HepG2 (cell line): ENCODE measurements at regions not wholly inside any gene's neighbourhood (a gene's known extent, or its start where the extent isn't known, plus 50 kb on each side); places are given as distances from the start of the nearest gene placed in this dataset.

ENCODE experiments used
- ATAC-seq: fragments of 200-7000 bp; cut with Tn5 transposase; 3 replicates; pipeline ENCODE4 v1.9.1; 2020; ENCODE audit warnings: mild to moderate bottlenecking, moderate library complexity
- BruUV-seq: library from RNA; stranded (reverse); fragments of 400-500 nt; replicated peaks from 2 replicates; lab custom pipeline; 2021; lab: Mats Ljungman, UMichigan
- CTCF ChIA-PET: fragments of 300-600 bp; formaldehyde crosslinking; extraction: SDS; loops from one replicate; lab custom pipeline; 2021; ENCODE audit warnings: low total read pairs, inconsistent platforms, low intra/inter-chr PET ratio; lab: Yijun Ruan, JAX
- POLR2A ChIA-PET: fragments of 350-600 bp; sonication (Branson Sonifier 250); formaldehyde crosslinking; loops from one replicate; lab custom pipeline; 2020; ENCODE audit warnings: antibody characterized with exemption, inconsistent platforms; lab: Yijun Ruan, JAX
- DNase-seq: peaks from one replicate; pipeline ENCODE4 v3.0.0-alpha.2; 2015; ENCODE audit warnings: low spot score
- FAIRE-seq: peaks from 3 replicates; lab custom pipeline; 2011; peaks lifted over from hg19 to GRCh38; lab: Jason Lieb, UNC
- H2AFZ ChIP-seq: one replicate; pipeline ENCODE4 v1.6.1; 2011; ENCODE audit warnings: low read length, inconsistent platforms
- H3K27ac ChIP-seq: fragments of 300-600 bp; 3 replicates; pipeline ENCODE4 v1.8.0; 2011; ENCODE audit warnings: mixed run types, mild to moderate bottlenecking, mixed read lengths, low read length, inconsistent platforms; ENCODE audit not compliant: insufficient read depth; ENCODE audit errors: extremely low read length
- H3K27me3 ChIP-seq, 2 experiments: fragments of 200-600 bp in 1 of 2; 2 replicates in 1 of 2; 3 replicates in 1 of 2; pipeline versions ENCODE4 v1.6.0 to v1.8.0; 2011; ENCODE audit warnings: low read length in 2 of 2, mild to moderate bottlenecking in 2 of 2, moderate library complexity in 2 of 2, inconsistent platforms in 1 of 2; ENCODE audit not compliant: insufficient read depth in 2 of 2, control insufficient read depth in 1 of 2
- H3K36me3 ChIP-seq, 2 experiments: fragments of 200-600 bp in 1 of 2; replicated peaks in 1 of 2; 2 replicates in 1 of 2; 3 replicates in 1 of 2; pipeline versions ENCODE4 v1.5.1 to v1.8.0; 2011; ENCODE audit warnings: low read length in 2 of 2, inconsistent platforms in 1 of 2; ENCODE audit not compliant: insufficient read depth in 2 of 2, control insufficient read depth in 1 of 2
- H3K4me1 ChIP-seq: 2 replicates; pipeline ENCODE4 v1.5.1; 2012; ENCODE audit warnings: low read length, inconsistent platforms; ENCODE audit not compliant: insufficient read depth
- H3K4me2 ChIP-seq: 2 replicates; pipeline ENCODE4 v1.6.0; 2011; ENCODE audit warnings: low read depth, low read length, inconsistent platforms
- H3K4me3 ChIP-seq, 3 experiments: fragments of 200-600 bp in 1 of 3; sonication (generic), shearing (Covaris generic) in 1 of 3; replicated peaks in 1 of 3; 2 replicates each; pipeline ENCODE4 v1.5.1; 2011 to 2016; ENCODE audit warnings: low read length in 3 of 3, inconsistent platforms in 2 of 3, low read depth in 2 of 3, mild to moderate bottlenecking in 2 of 3, control low read depth in 1 of 3, mixed read lengths in 1 of 3; ENCODE audit not compliant: insufficient read depth in 1 of 3
- H3K79me2 ChIP-seq: one replicate; pipeline ENCODE4 v1.6.1; 2011; ENCODE audit warnings: low read length, inconsistent platforms; ENCODE audit not compliant: insufficient read depth
- H3K9ac ChIP-seq: 2 replicates; pipeline ENCODE4 v1.6.0; 2011; ENCODE audit warnings: mild to moderate bottlenecking, low read depth, low read length, inconsistent platforms; ENCODE audit not compliant: insufficient read depth
- H3K9me3 ChIP-seq: 2 replicates; pipeline ENCODE4 v1.5.1; 2012; ENCODE audit warnings: mild to moderate bottlenecking, low read length
- H4K20me1 ChIP-seq: 2 replicates; pipeline ENCODE4 v1.6.0; 2011; ENCODE audit warnings: inconsistent platforms, mild to moderate bottlenecking, low read length, moderate library complexity; ENCODE audit not compliant: insufficient read depth
- BCL3 ChIP-seq: sonication (generic); formaldehyde crosslinking; IDR thresholded peaks from 2 replicates; pipeline ENCODE4 v1.5.1; 2020; ENCODE audit warnings: mild to moderate bottlenecking, missing genetic modification reagents, moderate library complexity
- BRF2 ChIP-seq: sonication (generic); formaldehyde crosslinking; IDR thresholded peaks from 2 replicates; pipeline ENCODE4 v1.8.1; 2022; ENCODE audit warnings: mild to moderate bottlenecking, missing genetic modification reagents
- DMAP1 ChIP-seq: IDR thresholded peaks from 2 replicates; pipeline ENCODE4 v1.6.1; 2016
- GTF3A ChIP-seq: sonication (generic); formaldehyde crosslinking; conservative IDR thresholded peaks from 2 replicates; pipeline ENCODE4 v1.4.0; 2020; ENCODE audit warnings: mild to moderate bottlenecking, missing genetic modification reagents
- HES4 ChIP-seq: sonication (generic); formaldehyde crosslinking; IDR thresholded peaks from 2 replicates; pipeline ENCODE4 v1.9.0; 2021; ENCODE audit warnings: mild to moderate bottlenecking, missing genetic modification reagents, borderline replicate concordance
- MTA1 ChIP-seq: sonication (generic); formaldehyde crosslinking; IDR thresholded peaks from 2 replicates; pipeline ENCODE4 v1.4.0; 2020; ENCODE audit warnings: missing genetic modification reagents, mild to moderate bottlenecking, borderline replicate concordance
- RCOR2 ChIP-seq: IDR thresholded peaks from 2 replicates; pipeline ENCODE4 v1.6.1; 2016; ENCODE audit warnings: missing biosample characterization, missing genetic modification reagents
- SMAD9 ChIP-seq: sonication (generic); formaldehyde crosslinking; IDR thresholded peaks from 2 replicates; pipeline ENCODE4 v1.5.1; 2020; ENCODE audit warnings: mild to moderate bottlenecking, missing genetic modification reagents
- TBL1XR1 ChIP-seq: fragments of 150-350 bp; IDR thresholded peaks from 2 replicates; pipeline ENCODE4 v1.6.1; 2014; ENCODE audit warnings: borderline replicate concordance, low read length; ENCODE audit not compliant: partially characterized antibody
- ZNF343 ChIP-seq: sonication (generic); formaldehyde crosslinking; IDR thresholded peaks from 2 replicates; pipeline ENCODE4 v1.4.0; 2020; ENCODE audit warnings: mild to moderate bottlenecking, missing genetic modification reagents
- ZNF609 ChIP-seq: sonication (generic); formaldehyde crosslinking; IDR thresholded peaks from 2 replicates; pipeline ENCODE4 v1.4.0; 2020; ENCODE audit warnings: mild to moderate bottlenecking, missing genetic modification reagents, borderline replicate concordance
- in situ Hi-C: cut with HindIII; loops from 2 replicates; pipeline ENCODE4 v1.10.0; 2017; ENCODE audit warnings: low pct_unique_long_range_greater_than_20kb; ENCODE audit not compliant: extremely low pct_ligation_motif_present
- intact Hi-C: fragments of 100-400 bp; cut with micrococcal nuclease; formaldehyde crosslinking; loops from one replicate; pipeline ENCODE4 v1.10.0; 2022; ENCODE audit not compliant: unreplicated experiment

- in situ Hi-C loops (no loop called here), intact Hi-C loops (no loop called here)
- FAIRE-seq (no peak), ATAC-seq (no peak), DNase-seq (no peak)
- CTCF ChIA-PET = no interaction called here
- Histone ChIP-seq H3K79me2 (no peaks in the 10 kb centered on the region), H3K4me1 (no peaks in the 10 kb centered on the region), H3K27ac (no peak overlapping the region), H3K27me3 (peaks cover 0 to 12% of the 10 kb centered on the region in 2 experiments; a peak in 2 of 5 replicates), H3K4me2 (no peak overlapping the region), H2AFZ (no peak overlapping the region), H3K9ac (no peak overlapping the region), H4K20me1 (no peaks in the 10 kb centered on the region), H3K9me3 (no peaks in the 10 kb centered on the region), H3K36me3 (no peaks in the 10 kb centered on the region), H3K4me3 (no peak overlapping the region)
- BruUV-seq = no TSS peak
- POLR2A ChIA-PET = no interaction called here
- TF ChIP-seq RCOR2 (no peak), BRF2 (no peak), ZNF343 (CRISPR knock-in tag) (no peak), ZNF609 (CRISPR knock-in tag) (no peak), SMAD9 (CRISPR knock-in tag) (no peak), TBL1XR1 (no peak), DMAP1 (no peak), MTA1 (no peak), GTF3A (CRISPR knock-in tag) (no peak), BCL3 (CRISPR knock-in tag) (no peak), HES4 (CRISPR knock-in tag) (no peak)
These were observed 77.6 kb upstream of the PTPRK start for GRCh38 chr6:128597956-128598355.
